GM12864 (cell line): ENCODE measurements at regions not wholly inside any gene's neighbourhood (a gene's known extent, or its start where the extent isn't known, plus 50 kb on each side); places are given as distances from the start of the nearest gene placed in this dataset.

Experiments used
- DNase-seq: peaks from one replicate; pipeline ENCODE4 v3.0.0-alpha.2; 2011; ENCODE audit warnings: low read depth
- H3K4me3 ChIP-seq: 2 replicates; pipeline ENCODE4 v1.5.1; 2011; ENCODE audit warnings: mild to moderate bottlenecking, low read depth, low read length, control low read depth
- TF ChIP-seq, protein P1 (sequence below): IDR thresholded peaks from 2 replicates; pipeline ENCODE4 v1.5.1; 2011; ENCODE audit warnings: low read depth, mild to moderate bottlenecking, moderate library complexity, low read length, control low read depth, inconsistent platforms; ENCODE audit errors: missing control alignments

DNA sequence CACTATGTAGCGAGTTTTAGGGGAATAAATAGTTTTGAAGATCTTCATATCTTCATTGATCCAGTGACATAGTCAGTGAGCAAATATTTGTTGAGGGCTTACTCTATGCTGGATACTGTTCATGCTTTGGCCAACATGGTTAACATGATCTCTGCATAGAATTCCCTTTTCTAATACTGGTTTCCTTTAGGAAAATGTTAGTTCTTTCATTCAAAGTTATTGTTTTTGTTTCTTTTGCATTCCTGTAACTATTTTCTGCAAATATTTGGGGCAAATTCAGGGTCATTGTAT is 226.5 kb downstream of the C12orf50 start:
- TF ChIP-seq, protein P1, sequence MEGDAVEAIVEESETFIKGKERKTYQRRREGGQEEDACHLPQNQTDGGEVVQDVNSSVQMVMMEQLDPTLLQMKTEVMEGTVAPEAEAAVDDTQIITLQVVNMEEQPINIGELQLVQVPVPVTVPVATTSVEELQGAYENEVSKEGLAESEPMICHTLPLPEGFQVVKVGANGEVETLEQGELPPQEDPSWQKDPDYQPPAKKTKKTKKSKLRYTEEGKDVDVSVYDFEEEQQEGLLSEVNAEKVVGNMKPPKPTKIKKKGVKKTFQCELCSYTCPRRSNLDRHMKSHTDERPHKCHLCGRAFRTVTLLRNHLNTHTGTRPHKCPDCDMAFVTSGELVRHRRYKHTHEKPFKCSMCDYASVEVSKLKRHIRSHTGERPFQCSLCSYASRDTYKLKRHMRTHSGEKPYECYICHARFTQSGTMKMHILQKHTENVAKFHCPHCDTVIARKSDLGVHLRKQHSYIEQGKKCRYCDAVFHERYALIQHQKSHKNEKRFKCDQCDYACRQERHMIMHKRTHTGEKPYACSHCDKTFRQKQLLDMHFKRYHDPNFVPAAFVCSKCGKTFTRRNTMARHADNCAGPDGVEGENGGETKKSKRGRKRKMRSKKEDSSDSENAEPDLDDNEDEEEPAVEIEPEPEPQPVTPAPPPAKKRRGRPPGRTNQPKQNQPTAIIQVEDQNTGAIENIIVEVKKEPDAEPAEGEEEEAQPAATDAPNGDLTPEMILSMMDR: no peak
- no peak for DNase-seq
- H3K4me3 ChIP-seq: no peak overlapping the region

DNA sequence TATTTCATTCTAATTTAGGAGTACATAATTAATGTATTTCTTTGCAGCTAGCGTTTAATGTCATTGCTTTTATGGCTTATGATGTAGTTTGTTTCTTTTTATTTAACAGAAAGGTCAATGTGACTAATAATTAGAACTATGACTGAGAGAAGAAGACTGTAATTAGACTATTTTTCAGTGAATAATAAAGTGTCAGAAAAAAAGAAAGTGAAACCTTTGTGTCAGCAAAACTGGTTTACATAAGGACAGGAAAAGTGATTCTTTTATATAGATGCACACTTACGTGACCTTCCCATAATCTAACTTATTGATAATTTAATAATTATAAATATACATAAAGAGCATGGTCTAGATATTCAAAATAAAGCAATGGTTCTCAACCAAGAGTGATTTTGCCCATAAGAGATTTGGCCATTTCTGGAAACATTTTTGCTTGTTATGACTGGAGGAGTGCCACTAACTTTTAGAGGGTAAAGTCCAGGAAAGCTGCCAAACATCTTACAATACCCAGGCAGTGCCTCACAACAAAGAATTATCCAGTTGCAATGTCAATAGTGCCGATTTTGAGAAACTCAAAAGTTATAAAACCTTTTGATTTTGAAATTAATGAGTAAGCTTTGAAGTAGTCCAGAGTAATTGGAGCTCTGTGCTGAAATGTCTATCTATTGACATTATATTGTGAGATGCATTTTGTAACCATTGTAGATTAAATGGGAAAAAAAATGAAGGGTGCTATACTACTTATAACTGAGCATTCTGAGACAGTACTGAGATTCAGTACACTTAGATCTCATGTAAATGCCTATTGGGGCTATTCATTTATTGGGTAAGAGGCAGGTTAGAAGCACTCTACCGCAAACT is 227.1 kb downstream of the C12orf50 start:
- DNase-seq: no peak
- no peak overlapping the region for H3K4me3 ChIP-seq
- TF ChIP-seq, protein P1: no peak

DNA sequence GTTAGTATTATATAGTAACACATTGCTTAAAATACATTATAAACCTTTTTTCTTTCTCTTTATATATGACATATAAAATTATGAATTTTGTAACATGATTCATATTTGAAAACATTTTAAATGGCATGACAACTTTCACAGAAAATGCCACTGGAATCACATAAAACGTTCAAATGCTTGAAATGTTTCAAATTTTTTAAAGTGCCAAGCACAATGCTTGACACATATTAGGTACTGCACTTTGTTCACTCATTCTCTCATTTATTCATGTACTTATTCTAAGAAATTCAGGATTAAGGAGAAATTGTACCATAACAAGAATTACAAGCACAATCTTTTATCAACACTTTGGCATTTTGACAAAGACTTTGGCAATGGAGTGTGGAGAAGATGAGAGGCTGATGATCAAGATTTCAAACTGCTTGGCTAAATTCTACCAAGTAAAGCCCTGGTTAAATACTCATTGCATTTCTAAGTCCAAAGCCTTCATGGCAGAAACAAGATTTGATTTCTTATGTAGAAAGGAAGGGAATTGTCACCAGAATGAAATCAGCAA is 232.2 kb downstream of the C12orf50 start:
- TF ChIP-seq, protein P1: no peak
- no peak overlapping the region for H3K4me3 ChIP-seq
- no peak for DNase-seq

DNA sequence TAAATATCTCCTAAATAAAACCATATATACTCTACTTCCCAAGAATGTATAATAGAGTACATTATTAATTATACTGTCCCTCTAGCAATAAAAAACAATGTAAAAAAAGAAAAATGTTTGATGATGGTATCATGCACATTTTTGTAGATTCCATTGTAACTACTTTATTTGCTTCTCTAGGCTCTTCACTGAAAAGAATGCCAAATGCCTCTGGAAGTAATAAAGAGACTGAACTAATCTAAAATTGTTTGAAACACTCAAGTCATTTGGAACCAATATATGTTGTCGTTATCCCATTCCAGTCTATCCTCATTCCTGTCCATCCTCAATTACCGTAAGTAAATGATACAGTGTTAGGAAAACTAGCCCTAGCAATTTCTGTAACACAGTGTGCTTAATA is 233.6 kb downstream of the C12orf50 start:
- DNase-seq: no peak
- TF ChIP-seq, protein P1: no peak
- no peak overlapping the region for H3K4me3 ChIP-seq

DNA sequence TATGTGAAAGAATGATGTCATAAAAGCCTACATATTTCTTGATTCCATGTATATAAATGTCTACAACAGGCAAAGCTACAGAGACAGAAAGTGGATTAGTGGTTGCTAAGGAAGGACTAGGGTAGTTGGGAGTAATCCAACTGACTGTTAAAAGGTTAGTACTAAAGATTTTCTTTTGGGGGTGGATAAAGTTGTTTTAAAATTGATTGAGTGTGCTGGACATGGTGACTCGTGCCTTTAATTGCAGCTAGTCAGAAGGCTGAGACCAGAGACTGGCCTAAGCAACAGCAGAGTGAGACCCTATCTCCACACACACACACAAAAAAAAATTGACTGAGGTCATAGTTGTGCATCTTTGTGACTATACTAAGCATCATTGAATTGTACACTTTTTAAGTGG is 234.3 kb downstream of the C12orf50 start:
- TF ChIP-seq, protein P1: no peak
- DNase-seq: no peak
- H3K4me3 ChIP-seq: no peak overlapping the region

DNA sequence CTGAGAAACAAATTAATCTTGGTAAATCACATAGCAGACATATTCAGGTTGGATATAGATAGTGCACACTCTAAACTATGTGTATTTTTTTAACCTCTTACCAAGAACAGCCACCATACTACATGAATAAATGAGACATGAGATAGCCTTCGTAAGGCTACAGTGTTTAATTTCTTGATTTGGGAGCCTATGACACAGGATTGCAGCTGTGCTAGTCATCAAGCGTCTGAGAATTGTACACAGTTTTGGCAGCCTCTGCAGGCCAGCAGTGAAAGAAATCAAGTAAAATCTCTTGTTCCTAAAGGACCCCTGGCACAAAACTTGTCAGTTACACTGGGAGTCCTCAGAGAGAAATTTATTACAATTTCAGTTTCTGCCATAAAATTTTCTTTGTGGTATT is 236.1 kb downstream of the C12orf50 start:
- TF ChIP-seq, protein P1: no peak
- no peak for DNase-seq
- H3K4me3 ChIP-seq: no peak overlapping the region

DNA sequence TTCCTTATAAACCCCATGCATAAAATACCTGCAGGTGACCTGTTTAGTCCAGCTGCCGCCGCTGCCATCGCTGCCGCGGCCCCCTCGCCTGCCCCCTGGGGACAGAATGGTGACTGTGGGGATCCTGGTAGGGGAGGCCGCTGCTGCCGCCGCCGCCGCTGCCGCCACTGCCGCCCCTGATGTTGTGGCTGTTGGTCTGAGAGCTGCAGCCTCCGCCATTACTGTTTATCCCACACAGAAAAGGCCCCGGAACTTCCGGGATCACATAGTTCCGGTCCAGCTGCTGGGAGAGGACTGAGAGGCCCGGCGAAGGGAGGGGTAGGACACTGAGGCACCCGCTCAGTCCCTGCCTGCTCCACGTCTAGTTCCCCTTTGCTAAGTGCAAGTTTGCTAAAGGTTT is 244.9 kb downstream of the C12orf50 start:
- TF ChIP-seq, protein P1: no peak
- no peak for DNase-seq
- no peak overlapping the region for H3K4me3 ChIP-seq
